Endothelial cell (in vitro differentiated cells): ENCODE measurements at regions not wholly inside any gene's neighbourhood (a gene's known extent, or its start where the extent isn't known, plus 50 kb on each side); places are given as distances from the start of the nearest gene placed in this dataset.

Experiments used
- DNase-seq: peaks from one replicate; pipeline ENCODE4 v3.0.0; 2021; ENCODE audit warnings: low spot score
- H3K27ac Mint-ChIP-seq: one replicate; pipeline ENCODE4 v1.8.0; 2021; ENCODE audit warnings: mixed read lengths, inconsistent platforms; ENCODE audit not compliant: unreplicated experiment
- H3K27me3 Mint-ChIP-seq: one replicate; pipeline ENCODE4 v1.8.0; 2021; ENCODE audit warnings: mild to moderate bottlenecking, moderate library complexity, mixed read lengths, inconsistent platforms; ENCODE audit not compliant: unreplicated experiment
- H3K36me3 Mint-ChIP-seq: one replicate; pipeline ENCODE4 v1.8.0; 2021; ENCODE audit warnings: mild to moderate bottlenecking, low read depth, mixed read lengths, inconsistent platforms; ENCODE audit not compliant: unreplicated experiment
- H3K4me1 Mint-ChIP-seq: one replicate; pipeline ENCODE4 v1.8.0; 2021; ENCODE audit warnings: mild to moderate bottlenecking, mixed read lengths, inconsistent platforms; ENCODE audit not compliant: unreplicated experiment
- H3K4me3 Mint-ChIP-seq: one replicate; pipeline ENCODE4 v1.8.0; 2021; ENCODE audit warnings: mild to moderate bottlenecking, mixed read lengths, inconsistent platforms; ENCODE audit not compliant: unreplicated experiment
- H3K9me3 Mint-ChIP-seq: one replicate; pipeline ENCODE4 v1.8.0; 2021; ENCODE audit warnings: mixed read lengths, inconsistent platforms; ENCODE audit not compliant: unreplicated experiment
- TF ChIP-seq, protein P1 (sequence below): fragments of 200-600 bp; sonication (generic); IDR thresholded peaks from one replicate; pipeline ENCODE4 v1.5.0; 2021; ENCODE audit warnings: antibody characterized with exemption; ENCODE audit not compliant: unreplicated experiment

DNA sequence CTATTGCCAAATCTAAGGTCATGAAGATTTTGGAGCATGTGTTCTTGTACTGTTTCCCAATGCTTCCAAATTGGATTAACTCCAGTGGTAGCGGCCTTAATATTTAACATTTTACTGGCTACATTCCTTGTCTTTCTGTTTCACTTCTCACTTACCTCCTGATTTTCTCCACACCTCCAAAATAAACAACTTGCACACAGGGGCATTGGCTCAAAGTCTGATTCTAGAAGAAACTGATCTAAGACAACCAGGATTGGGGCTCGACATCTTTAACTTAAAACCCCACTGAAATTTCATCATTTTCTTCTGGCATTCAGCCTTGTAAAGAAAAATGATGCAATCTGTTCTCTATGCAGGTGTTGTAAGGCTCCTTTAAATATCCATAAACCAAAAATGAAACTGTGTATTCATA lies 557.9 kb upstream of the ID4 start:
- H3K27ac Mint-ChIP-seq = no peak overlapping the region

DNA sequence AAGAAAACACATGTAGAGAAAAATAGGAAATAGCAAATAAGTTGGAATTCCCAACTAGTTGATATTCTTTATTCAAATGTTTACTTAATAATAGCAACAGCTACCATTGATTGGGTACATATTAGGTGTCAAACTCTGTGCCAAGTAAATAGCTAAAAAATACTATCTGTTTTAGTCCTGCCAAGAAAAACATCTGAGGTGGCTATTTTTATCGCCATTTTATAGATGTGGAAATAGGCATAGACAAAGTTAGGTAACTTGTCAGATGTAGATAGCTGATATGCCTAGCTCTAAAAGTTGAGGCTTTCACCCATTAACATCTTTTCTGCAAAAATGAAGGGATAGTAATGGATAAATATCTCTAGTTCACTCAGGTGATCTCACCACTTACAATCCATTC lies 549.2 kb upstream of the ID4 start:
- H3K27ac Mint-ChIP-seq = no peak overlapping the region
- H3K27me3 Mint-ChIP-seq = no peaks in the 10 kb centered on the region
- no peaks in the 10 kb centered on the region for H3K4me1 Mint-ChIP-seq
- no peak overlapping the region for H3K4me3 Mint-ChIP-seq
- DNase-seq = no peak
- no peaks in the 10 kb centered on the region for H3K9me3 Mint-ChIP-seq
- TF ChIP-seq, protein P1, sequence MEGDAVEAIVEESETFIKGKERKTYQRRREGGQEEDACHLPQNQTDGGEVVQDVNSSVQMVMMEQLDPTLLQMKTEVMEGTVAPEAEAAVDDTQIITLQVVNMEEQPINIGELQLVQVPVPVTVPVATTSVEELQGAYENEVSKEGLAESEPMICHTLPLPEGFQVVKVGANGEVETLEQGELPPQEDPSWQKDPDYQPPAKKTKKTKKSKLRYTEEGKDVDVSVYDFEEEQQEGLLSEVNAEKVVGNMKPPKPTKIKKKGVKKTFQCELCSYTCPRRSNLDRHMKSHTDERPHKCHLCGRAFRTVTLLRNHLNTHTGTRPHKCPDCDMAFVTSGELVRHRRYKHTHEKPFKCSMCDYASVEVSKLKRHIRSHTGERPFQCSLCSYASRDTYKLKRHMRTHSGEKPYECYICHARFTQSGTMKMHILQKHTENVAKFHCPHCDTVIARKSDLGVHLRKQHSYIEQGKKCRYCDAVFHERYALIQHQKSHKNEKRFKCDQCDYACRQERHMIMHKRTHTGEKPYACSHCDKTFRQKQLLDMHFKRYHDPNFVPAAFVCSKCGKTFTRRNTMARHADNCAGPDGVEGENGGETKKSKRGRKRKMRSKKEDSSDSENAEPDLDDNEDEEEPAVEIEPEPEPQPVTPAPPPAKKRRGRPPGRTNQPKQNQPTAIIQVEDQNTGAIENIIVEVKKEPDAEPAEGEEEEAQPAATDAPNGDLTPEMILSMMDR = no peak
- H3K36me3 Mint-ChIP-seq = no peaks in the 10 kb centered on the region

More for the DNA sequence above, 557.9 kb upstream of the ID4 start:
- Mint-ChIP-seq H3K9me3 (no peaks in the 10 kb centered on the region), H3K4me1 (peaks cover 3% of the 10 kb centered on the region), H3K36me3 (no peaks in the 10 kb centered on the region), H3K4me3 (no peak overlapping the region), H3K27me3 (peaks cover 2% of the 10 kb centered on the region)
- DNase-seq = no peak
- TF ChIP-seq, protein P1 = no peak

DNA sequence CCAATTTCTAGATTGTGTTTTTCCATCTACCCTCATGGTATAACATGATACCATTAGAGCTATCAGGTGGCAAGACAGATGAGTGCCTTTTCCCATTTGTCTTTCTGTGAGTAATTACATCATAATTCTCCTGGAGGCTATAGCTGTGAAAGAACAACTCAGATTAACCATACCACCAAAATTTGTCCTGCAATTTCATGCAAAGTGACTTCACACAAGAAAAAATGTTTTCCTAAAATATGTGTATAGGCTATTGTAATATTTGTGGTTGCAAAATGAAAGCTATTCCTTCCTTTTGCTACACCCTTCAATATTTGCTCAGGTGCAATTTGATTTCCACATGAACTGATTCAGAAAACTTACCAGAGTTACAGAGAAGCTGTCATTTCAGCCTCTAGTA lies 547.7 kb upstream of the ID4 start:
- Mint-ChIP-seq H3K4me3 (no peak overlapping the region), H3K36me3 (no peaks in the 10 kb centered on the region), H3K4me1 (no peaks in the 10 kb centered on the region), H3K27me3 (no peaks in the 10 kb centered on the region), H3K9me3 (no peaks in the 10 kb centered on the region), H3K27ac (no peak overlapping the region)
- TF ChIP-seq, protein P1 = no peak
- DNase-seq = no peak

DNA sequence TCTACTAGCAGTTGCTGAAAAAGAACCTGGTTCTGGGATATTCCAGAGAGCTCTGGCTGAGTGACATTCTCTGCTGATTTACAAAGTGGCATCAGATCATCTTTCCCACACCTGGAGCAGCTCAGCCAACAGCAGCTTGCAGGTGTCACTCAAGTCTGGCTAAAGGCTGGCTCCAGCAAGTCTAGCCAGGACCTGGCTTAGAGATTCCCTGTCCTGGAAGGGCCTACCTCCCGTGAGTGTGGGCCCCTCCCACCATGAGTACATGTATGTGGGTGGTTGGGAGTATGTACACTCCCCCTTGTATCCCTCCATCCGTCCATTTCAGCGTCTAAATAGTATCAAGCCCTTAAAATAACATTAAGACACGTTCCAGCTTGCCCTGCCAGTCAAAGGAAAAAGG lies 539.3 kb upstream of the ID4 start:
- no peaks in the 10 kb centered on the region for H3K9me3 Mint-ChIP-seq

DNA sequence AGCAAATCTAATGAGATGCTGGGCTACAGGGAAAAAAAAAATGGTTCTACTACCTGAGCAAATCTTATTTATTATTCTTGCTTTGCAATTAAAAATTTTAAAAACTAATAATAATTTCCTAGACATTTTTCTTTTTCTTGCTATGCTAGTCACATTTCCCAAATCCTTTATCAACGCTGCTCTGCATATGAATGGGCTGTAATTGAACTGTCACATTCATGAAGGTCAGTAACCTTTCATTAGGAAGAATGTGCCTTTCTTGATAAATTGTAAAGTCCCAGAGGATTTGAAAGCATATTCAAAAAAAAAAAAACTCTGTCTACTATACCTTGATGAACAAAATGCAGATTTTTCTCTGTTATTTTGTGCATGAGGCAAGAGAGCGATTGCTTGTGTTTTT lies 538.7 kb upstream of the ID4 start:
- TF ChIP-seq, protein P1 = no peak
- Mint-ChIP-seq H3K9me3 (no peaks in the 10 kb centered on the region), H3K27me3 (no peaks in the 10 kb centered on the region), H3K4me1 (no peaks in the 10 kb centered on the region), H3K36me3 (no peaks in the 10 kb centered on the region), H3K4me3 (no peak overlapping the region), H3K27ac (no peak overlapping the region)
- DNase-seq = no peak

More for the DNA sequence above, 539.3 kb upstream of the ID4 start:
- Mint-ChIP-seq H3K4me3 (no peak overlapping the region), H3K27me3 (no peaks in the 10 kb centered on the region), H3K4me1 (no peaks in the 10 kb centered on the region), H3K36me3 (no peaks in the 10 kb centered on the region), H3K27ac (no peak overlapping the region)
- TF ChIP-seq, protein P1 = no peak
- DNase-seq = no peak
